Tibial nerve (tissue), 4 donors: ENCODE measurements at regions not wholly inside any gene's neighbourhood (a gene's known extent, or its start where the extent isn't known, plus 50 kb on each side); places are given as distances from the start of the nearest gene placed in this dataset.

Experiments
- DNase-seq, 2 donors: peaks; one replicate each; pipeline ENCODE4 v3.0.0-alpha.2; 2019; ENCODE audit warnings: low spot score in 2 of 2
- H3K27ac ChIP-seq, 4 donors: fragments of 200-600 bp; sonication (generic) in 3 of 4; one replicate each; pipeline ENCODE4 v1.5.1; 2017 to 2019; ENCODE audit warnings: mild to moderate bottlenecking in 1 of 4
- H3K27me3 ChIP-seq, 2 donors: fragments of 200-600 bp; sonication (generic) in 1 of 2; one replicate each; pipeline versions ENCODE4 v1.5.1 to v1.6.0; 2017 to 2019
- H3K36me3 ChIP-seq, 3 donors: fragments of 200-600 bp; sonication (generic); one replicate each; pipeline ENCODE4 v1.5.1; 2018 to 2019
- H3K4me1 ChIP-seq, 4 donors: fragments of 200-600 bp; sonication (generic) in 3 of 4; one replicate each; pipeline ENCODE4 v1.5.1; 2017 to 2019
- H3K4me3 ChIP-seq, 4 donors: fragments of 200-600 bp; sonication (generic) in 3 of 4; one replicate each; pipeline ENCODE4 v1.5.1; 2017 to 2019; ENCODE audit warnings: mild to moderate bottlenecking in 1 of 4, moderate library complexity in 1 of 4
- H3K9me3 ChIP-seq, 4 donors: fragments of 200-600 bp; sonication (generic) in 3 of 4; one replicate each; pipeline ENCODE4 v1.5.1; 2017 to 2019
- CTCF ChIP-seq, 5 experiments: fragments of 200-600 bp in 3 of 5; fragments of 450-650 bp in 2 of 5; sonication (generic) in 3 of 5; IDR thresholded peaks; one replicate each; pipeline ENCODE4 v1.5.1; 2016 to 2019; ENCODE audit warnings: antibody characterized with exemption in 5 of 5, mild to moderate bottlenecking in 3 of 5, moderate library complexity in 2 of 5
- EP300 ChIP-seq, 2 donors: sonication (generic); formaldehyde crosslinking; IDR thresholded peaks; one replicate each; pipeline ENCODE4 v1.6.1; 2017; ENCODE audit warnings: antibody characterized with exemption in 2 of 2, mild to moderate bottlenecking in 1 of 2
- POLR2A ChIP-seq, 2 donors: fragments of 450-650 bp; IDR thresholded peaks; one replicate each; pipeline ENCODE4 v1.6.1; 2017; ENCODE audit warnings: antibody characterized with exemption in 2 of 2, mild to moderate bottlenecking in 2 of 2, moderate library complexity in 2 of 2
- WGBS, 2 donors: methylation state at CpG; one replicate each; pipeline ENCODE4 v1.1.5; 2018; 5-methylcytosine and 5-hydroxymethylcytosine counted together

GRCh38 chr5:24742334-24742733 is 97.6 kb upstream of the CDH10 start:
- no peak overlapping the region for H3K27ac ChIP-seq
- DNase-seq = no peak
- no peaks in the 10 kb centered on the region for H3K36me3 ChIP-seq
- WGBS, 2 donors = 92 to 93% methylated on average over 3 of the region's 3 CpGs
- H3K27me3 ChIP-seq = no peaks in the 10 kb centered on the region
- no peaks in the 10 kb centered on the region for H3K4me1 ChIP-seq
- TF ChIP-seq EP300 (IDR thresholded peaks at IDR 0.05) (no peak), POLR2A (IDR thresholded peaks at IDR 0.05) (no peak), CTCF (IDR thresholded peaks at IDR 0.05) (no peak)
- H3K9me3 ChIP-seq = no peaks in the 10 kb centered on the region
- H3K4me3 ChIP-seq = no peak overlapping the region

GRCh38 chr5:24737163-24737562 is 92.4 kb upstream of the CDH10 start:
- no peak for TF ChIP-seq CTCF (IDR thresholded peaks at IDR 0.05)
- no peak for TF ChIP-seq POLR2A (IDR thresholded peaks at IDR 0.05)
- no peak for TF ChIP-seq EP300 (IDR thresholded peaks at IDR 0.05)
- no peaks in the 10 kb centered on the region for H3K4me1 ChIP-seq
- H3K27ac ChIP-seq = no peak overlapping the region
- H3K27me3 ChIP-seq = no peaks in the 10 kb centered on the region
- no peak for DNase-seq
- H3K9me3 ChIP-seq = no peaks in the 10 kb centered on the region
- H3K36me3 ChIP-seq = no peaks in the 10 kb centered on the region
- H3K4me3 ChIP-seq = no peak overlapping the region

GRCh38 chr5:24735284-24735683 is 90.5 kb upstream of the CDH10 start:
- 82 to 85% methylated on average over 7 of the region's 7 CpGs for WGBS, 2 donors
- Histone ChIP-seq H3K27ac (no peak overlapping the region), H3K27me3 (no peaks in the 10 kb centered on the region), H3K4me3 (no peak overlapping the region), H3K9me3 (no peaks in the 10 kb centered on the region), H3K4me1 (no peaks in the 10 kb centered on the region), H3K36me3 (no peaks in the 10 kb centered on the region)
- DNase-seq = no peak
- TF ChIP-seq POLR2A (IDR thresholded peaks at IDR 0.05) = no peak
- no peak for TF ChIP-seq CTCF (IDR thresholded peaks at IDR 0.05)
- TF ChIP-seq EP300 (IDR thresholded peaks at IDR 0.05) = no peak

- 85 to 86% methylated on average over 5 of the region's 5 CpGs for WGBS, 2 donors
- TF ChIP-seq CTCF (IDR thresholded peaks at IDR 0.05) (no peak), EP300 (IDR thresholded peaks at IDR 0.05) (no peak), POLR2A (IDR thresholded peaks at IDR 0.05) (no peak)
- Histone ChIP-seq H3K27ac (no peak overlapping the region), H3K4me3 (no peak overlapping the region), H3K36me3 (no peaks in the 10 kb centered on the region), H3K9me3 (no peaks in the 10 kb centered on the region), H3K27me3 (no peaks in the 10 kb centered on the region), H3K4me1 (no peaks in the 10 kb centered on the region)
- DNase-seq = no peak
Measured at GRCh38 chr5:24732184-24732583, 87.4 kb upstream of the CDH10 start.

GRCh38 chr5:24720743-24721142 is 76.0 kb upstream of the CDH10 start:
- WGBS, 2 donors = 94 to 96% methylated on average over 3 of the region's 3 CpGs
- Histone ChIP-seq H3K9me3 (peaks cover 0 to 3% (median 0%) of the 10 kb centered on the region in 4 donors), H3K4me1 (no peaks in the 10 kb centered on the region), H3K36me3 (no peaks in the 10 kb centered on the region), H3K27ac (no peak overlapping the region), H3K4me3 (no peak overlapping the region), H3K27me3 (no peaks in the 10 kb centered on the region)
- no peak for TF ChIP-seq EP300 (IDR thresholded peaks at IDR 0.05)
- TF ChIP-seq POLR2A (IDR thresholded peaks at IDR 0.05) = no peak
- TF ChIP-seq CTCF (IDR thresholded peaks at IDR 0.05) = no peak
- no peak for DNase-seq
